Smooth muscle cell (in vitro differentiated cells): ENCODE measurements at regions not wholly inside any gene's neighbourhood (a gene's known extent, or its start where the extent isn't known, plus 50 kb on each side); places are given as distances from the start of the nearest gene placed in this dataset.

Experiments
- DNase-seq: peaks from one replicate; lab custom pipeline; 2025; ENCODE audit not compliant: unreplicated experiment; lab: John Stamatoyannopoulos, UW
- H2AFZ ChIP-seq: fragments of 200-600 bp; sonication (generic); 2 replicates; pipeline ENCODE4 v1.6.0; 2016; ENCODE audit warnings: antibody characterized with exemption, low read depth, mild to moderate bottlenecking
- H3F3A ChIP-seq: fragments of 200-600 bp; sonication (generic); 2 replicates; pipeline ENCODE4 v1.6.0; 2017; ENCODE audit warnings: antibody characterized with exemption, low read depth
- H3K27ac ChIP-seq: fragments of 200-600 bp; sonication (generic); 2 replicates; pipeline ENCODE4 v1.5.1; 2016; ENCODE audit warnings: low read depth, mild to moderate bottlenecking
- H3K27me3 ChIP-seq: fragments of 200-600 bp; sonication (generic); 2 replicates; pipeline ENCODE4 v1.6.1; 2016; ENCODE audit warnings: low read depth, mild to moderate bottlenecking
- H3K36me3 ChIP-seq: fragments of 200-600 bp; sonication (generic); 2 replicates; pipeline ENCODE4 v1.5.1; 2016; ENCODE audit warnings: low read depth
- H3K4me1 ChIP-seq: fragments of 200-600 bp; sonication (generic); 2 replicates; pipeline ENCODE4 v1.5.1; 2016; ENCODE audit warnings: low read depth
- H3K4me2 ChIP-seq: fragments of 200-600 bp; sonication (generic); 2 replicates; pipeline ENCODE4 v1.6.0; 2016; ENCODE audit warnings: mild to moderate bottlenecking
- H3K4me3 ChIP-seq: fragments of 200-600 bp; sonication (generic); 2 replicates; pipeline ENCODE4 v1.5.1; 2016; ENCODE audit warnings: mild to moderate bottlenecking
- H3K79me2 ChIP-seq: fragments of 200-600 bp; sonication (generic); 2 replicates; pipeline ENCODE4 v1.6.0; 2016; ENCODE audit warnings: low read depth, mild to moderate bottlenecking
- H3K9ac ChIP-seq: fragments of 200-600 bp; sonication (generic); 2 replicates; pipeline ENCODE4 v1.6.0; 2016; ENCODE audit warnings: low read depth
- H3K9me3 ChIP-seq: fragments of 200-600 bp; sonication (generic); replicated peaks from 2 replicates; pipeline ENCODE4 v1.5.1; 2016; ENCODE audit warnings: low read depth
- H4K20me1 ChIP-seq: fragments of 200-600 bp; sonication (generic); 2 replicates; pipeline ENCODE4 v1.6.0; 2016; ENCODE audit warnings: low read depth
- whole genome bisulfite sequencing: methylation state at CpG from one replicate; pipeline ENCODE4 v1.1.7; 2016; ENCODE audit warnings: low lambda C conversion rate; 5-methylcytosine and 5-hydroxymethylcytosine counted together
- TF ChIP-seq, protein P1 (sequence below): fragments of 200-600 bp; sonication (generic); IDR thresholded peaks from 2 replicates; pipeline ENCODE4 v1.5.1; 2017; ENCODE audit warnings: borderline replicate concordance, mild to moderate bottlenecking, antibody characterized with exemption; ENCODE audit not compliant: insufficient read depth, poor library complexity, severe bottlenecking

DNA sequence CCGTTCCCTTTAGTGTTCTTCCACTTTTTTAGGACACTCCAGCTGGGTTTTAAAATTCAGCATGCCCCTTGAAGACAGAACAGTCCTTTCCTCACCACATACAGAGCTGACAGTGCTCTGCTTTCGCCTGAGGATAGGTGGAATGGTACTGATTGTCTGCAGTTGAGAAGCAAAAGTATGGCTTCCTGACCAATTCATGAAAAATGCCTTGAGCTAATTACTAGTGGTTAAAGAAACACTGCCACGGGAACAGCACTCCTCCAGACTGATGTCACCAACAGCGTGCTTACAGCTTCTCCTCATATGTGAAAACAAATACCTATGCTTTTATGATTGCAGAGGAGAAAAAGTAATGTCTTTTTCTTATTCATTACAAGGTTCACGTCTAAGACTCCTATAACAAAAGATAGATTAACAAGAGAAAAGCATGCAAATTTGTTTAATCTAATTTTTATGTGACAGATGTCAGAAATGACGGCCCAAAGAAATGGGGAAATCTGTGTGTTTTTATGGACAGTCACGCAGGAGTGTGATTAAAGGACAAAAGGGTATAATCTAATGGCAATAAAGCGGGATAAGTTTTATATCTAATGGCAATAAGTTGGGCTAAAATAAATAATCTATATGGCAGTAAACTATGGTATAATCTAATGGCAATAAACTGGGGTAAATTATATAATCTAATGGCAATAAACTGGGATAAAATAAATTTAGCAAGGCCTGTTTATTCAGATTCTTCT, 123.4 kb upstream of the ARHGAP42 start:
- H3K4me1 ChIP-seq, result peaks cover 23% of the 10 kb centered on the region
- TF ChIP-seq, protein P1, sequence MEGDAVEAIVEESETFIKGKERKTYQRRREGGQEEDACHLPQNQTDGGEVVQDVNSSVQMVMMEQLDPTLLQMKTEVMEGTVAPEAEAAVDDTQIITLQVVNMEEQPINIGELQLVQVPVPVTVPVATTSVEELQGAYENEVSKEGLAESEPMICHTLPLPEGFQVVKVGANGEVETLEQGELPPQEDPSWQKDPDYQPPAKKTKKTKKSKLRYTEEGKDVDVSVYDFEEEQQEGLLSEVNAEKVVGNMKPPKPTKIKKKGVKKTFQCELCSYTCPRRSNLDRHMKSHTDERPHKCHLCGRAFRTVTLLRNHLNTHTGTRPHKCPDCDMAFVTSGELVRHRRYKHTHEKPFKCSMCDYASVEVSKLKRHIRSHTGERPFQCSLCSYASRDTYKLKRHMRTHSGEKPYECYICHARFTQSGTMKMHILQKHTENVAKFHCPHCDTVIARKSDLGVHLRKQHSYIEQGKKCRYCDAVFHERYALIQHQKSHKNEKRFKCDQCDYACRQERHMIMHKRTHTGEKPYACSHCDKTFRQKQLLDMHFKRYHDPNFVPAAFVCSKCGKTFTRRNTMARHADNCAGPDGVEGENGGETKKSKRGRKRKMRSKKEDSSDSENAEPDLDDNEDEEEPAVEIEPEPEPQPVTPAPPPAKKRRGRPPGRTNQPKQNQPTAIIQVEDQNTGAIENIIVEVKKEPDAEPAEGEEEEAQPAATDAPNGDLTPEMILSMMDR, result no peak
- peak overlapping the region; percentile 91 for H3K27ac ChIP-seq
- DNase-seq, result no peak
- no peaks in the 10 kb centered on the region for H3K79me2 ChIP-seq
- H3K4me2 ChIP-seq, result peak overlapping the region; percentile 53
- WGBS, result 39% methylated on average over 8 of the region's 8 CpGs
- no peak overlapping the region for H3K9ac ChIP-seq
- H3K9me3 ChIP-seq, result no peaks in the 10 kb centered on the region
- H3K36me3 ChIP-seq, result no peaks in the 10 kb centered on the region
- peaks cover 17% of the 10 kb centered on the region for H3F3A ChIP-seq
- peak overlapping the region; percentile 54 for H2AFZ ChIP-seq
- H4K20me1 ChIP-seq, result no peaks in the 10 kb centered on the region
- no peaks in the 10 kb centered on the region for H3K27me3 ChIP-seq
- H3K4me3 ChIP-seq, result no peak overlapping the region

DNA sequence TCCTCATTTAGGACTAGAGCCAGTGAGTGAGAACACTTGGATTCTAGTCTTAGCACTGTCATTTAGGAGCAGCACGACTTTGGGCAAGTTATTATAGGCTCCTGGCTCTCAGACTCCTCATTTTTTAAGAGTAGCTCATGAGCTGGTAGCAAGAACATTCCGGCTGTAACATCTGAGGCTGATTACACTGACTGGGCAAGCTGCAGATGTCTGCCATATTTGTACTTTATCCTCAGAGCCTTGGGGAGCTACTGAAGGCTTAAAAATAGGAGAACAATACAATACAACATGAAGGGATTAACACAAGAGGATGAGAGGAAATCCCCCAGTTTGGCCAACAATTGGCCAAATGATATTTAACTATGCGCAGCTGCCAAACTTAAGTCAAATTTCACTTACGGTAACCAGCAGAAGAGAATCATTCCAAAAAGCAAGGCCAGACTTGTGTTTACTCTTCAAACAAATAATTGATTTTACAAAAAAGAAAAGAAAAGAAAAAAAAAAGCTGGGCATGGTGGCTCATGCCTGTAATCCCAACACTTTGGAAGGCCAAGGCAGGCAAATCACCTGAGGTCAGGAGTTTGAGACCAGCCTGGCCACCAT, 113.1 kb upstream of the ARHGAP42 start:
- H3K36me3 ChIP-seq, result no peaks in the 10 kb centered on the region
- H3K79me2 ChIP-seq, result no peaks in the 10 kb centered on the region
- no peak overlapping the region for H3K27ac ChIP-seq
- TF ChIP-seq, protein P1, result no peak
- no peaks in the 10 kb centered on the region for H3F3A ChIP-seq
- no peak overlapping the region for H3K9ac ChIP-seq
- no peak for DNase-seq
- no peak overlapping the region for H3K4me2 ChIP-seq
- H2AFZ ChIP-seq, result no peak overlapping the region
- H3K9me3 ChIP-seq, result no peaks in the 10 kb centered on the region
- H3K4me1 ChIP-seq, result no peaks in the 10 kb centered on the region
- H3K27me3 ChIP-seq, result no peaks in the 10 kb centered on the region
- no peak overlapping the region for H3K4me3 ChIP-seq
- 80% methylated on average over 4 of the region's 4 CpGs for WGBS
- H4K20me1 ChIP-seq, result no peaks in the 10 kb centered on the region

GRCh38 chr11:100574894-100575769, 112.0 kb upstream of the ARHGAP42 start:
- Histone ChIP-seq H3K4me3 (no peak overlapping the region), H3K36me3 (no peaks in the 10 kb centered on the region), H3K4me2 (no peak overlapping the region), H3K27ac (no peak overlapping the region), H3K9ac (no peak overlapping the region), H3K4me1 (no peaks in the 10 kb centered on the region), H3K79me2 (no peaks in the 10 kb centered on the region), H3K9me3 (no peaks in the 10 kb centered on the region), H4K20me1 (no peaks in the 10 kb centered on the region), H2AFZ (no peak overlapping the region), H3K27me3 (no peaks in the 10 kb centered on the region), H3F3A (no peaks in the 10 kb centered on the region)
- WGBS, result 95% methylated on average over 1 of the region's 1 CpG
- TF ChIP-seq, protein P1, result peak; percentile 64
- DNase-seq, result no peak
